ENCODE measurements at regions not wholly inside any gene's neighbourhood (a gene's known extent, or its start where the extent isn't known, plus 50 kb on each side); places are given as distances from the start of the nearest gene placed in this dataset.
"Not testable (repeated sequence)": the region's sequence is repeated elsewhere in the genome, so short reads cannot be mapped to it uniquely, and the experiment has no call there.

DNA sequence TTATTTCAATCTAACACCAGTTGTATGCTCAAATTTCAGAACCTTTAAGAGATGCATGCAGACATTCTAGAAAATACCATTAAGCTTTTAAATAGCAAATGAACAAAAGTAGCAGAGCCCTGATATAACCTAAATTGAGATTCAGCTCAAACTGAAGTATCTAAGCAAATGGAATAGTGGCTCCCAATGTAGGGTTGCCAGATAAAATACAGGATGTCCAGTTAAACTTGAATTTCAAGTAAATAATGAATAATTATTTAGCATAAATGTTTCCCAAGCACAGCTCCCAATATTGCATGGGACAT lies 171.1 kb upstream of the ATP11B start:
- no peak for DNase-seq (ENCODE audit: low read depth in 2 of 2)

DNA sequence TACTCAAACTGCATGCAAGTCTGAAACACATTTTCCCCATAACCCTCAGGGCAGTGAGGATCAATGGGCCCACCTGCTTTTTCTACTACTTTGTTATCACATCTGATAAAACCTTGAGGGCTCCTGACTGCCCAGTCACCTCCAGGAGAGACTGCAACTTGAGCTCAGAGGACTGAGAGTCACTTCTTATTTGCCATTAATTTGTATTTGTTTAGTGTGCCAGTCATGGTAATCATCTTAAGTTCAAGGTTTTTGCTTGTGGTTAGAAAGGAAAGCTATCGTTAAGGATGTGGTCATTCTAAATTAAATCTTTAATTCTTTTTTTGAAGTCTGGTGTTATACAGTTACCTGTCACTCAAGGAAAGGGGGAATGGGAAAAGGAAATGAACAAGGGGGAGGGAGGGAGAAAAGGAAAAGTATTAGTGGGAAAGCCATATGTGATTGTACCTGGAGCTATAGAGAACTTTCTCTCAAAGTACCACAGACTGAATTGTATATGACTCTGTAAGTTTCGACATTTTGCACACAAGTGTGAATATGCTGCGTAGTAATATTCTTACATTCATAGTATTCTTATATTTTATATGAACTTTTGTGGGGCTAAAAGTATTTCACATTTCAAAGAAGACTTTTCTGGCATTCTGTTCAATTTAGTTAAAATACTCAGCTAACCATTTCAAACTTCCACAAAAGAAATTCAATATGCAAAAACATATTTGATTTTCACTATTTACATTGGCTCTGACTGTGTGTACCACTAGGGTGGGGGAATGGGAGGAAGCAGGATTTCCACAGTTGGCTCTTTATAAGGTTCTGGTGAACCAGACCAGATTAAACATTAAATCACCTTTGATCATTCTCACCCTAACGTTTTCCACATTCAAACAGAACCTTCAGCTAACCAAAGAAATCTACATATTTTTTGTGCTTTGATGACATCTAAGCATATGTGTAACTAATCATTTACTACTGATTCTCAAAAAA lies 166.5 kb upstream of the ATP11B start:
- DNase-seq (ENCODE audit: low read depth in 2 of 2) = no peak

DNA sequence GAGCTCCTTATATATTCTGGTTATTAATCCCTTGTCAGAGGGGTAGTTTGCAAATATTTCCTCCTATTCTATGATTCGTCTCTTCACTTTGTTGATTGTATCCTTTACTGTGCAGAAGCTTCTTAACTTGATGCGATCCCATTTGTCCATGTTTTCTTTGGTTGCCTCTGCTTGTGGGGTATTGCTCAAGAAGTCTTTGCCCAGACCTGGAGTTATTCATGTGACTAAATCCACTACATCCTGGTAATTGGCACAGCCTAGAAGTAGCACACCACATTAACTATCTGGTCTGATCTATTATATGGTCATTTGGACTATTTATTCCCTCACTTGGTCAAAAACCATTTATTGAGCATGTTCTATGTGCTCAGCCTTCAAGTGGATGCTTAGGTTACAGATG lies 164.8 kb upstream of the ATP11B start:
- no peak for DNase-seq (ENCODE audit: low read depth in 2 of 2)

DNA sequence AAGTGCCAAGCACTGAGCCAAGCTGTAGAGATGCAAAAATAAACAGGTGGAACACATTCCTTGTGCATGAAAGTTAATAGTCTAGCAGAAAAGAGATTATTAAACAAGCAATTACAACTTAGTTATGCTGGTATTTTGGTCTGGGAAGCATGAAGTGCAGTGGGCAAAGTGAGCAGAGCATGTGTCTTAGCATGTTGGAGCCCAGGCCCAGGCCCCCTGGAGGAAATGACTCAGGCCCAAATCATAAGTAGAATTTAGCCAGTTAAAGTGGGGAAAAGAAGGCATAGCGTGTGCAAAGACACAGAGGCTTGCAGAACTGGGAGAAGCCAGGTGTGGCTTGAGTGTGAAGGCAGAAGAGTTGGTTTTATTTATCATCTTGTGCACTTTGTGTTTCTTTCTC lies 163.8 kb upstream of the ATP11B start:
- DNase-seq (ENCODE audit: low read depth in 2 of 2) = no peak

DNA sequence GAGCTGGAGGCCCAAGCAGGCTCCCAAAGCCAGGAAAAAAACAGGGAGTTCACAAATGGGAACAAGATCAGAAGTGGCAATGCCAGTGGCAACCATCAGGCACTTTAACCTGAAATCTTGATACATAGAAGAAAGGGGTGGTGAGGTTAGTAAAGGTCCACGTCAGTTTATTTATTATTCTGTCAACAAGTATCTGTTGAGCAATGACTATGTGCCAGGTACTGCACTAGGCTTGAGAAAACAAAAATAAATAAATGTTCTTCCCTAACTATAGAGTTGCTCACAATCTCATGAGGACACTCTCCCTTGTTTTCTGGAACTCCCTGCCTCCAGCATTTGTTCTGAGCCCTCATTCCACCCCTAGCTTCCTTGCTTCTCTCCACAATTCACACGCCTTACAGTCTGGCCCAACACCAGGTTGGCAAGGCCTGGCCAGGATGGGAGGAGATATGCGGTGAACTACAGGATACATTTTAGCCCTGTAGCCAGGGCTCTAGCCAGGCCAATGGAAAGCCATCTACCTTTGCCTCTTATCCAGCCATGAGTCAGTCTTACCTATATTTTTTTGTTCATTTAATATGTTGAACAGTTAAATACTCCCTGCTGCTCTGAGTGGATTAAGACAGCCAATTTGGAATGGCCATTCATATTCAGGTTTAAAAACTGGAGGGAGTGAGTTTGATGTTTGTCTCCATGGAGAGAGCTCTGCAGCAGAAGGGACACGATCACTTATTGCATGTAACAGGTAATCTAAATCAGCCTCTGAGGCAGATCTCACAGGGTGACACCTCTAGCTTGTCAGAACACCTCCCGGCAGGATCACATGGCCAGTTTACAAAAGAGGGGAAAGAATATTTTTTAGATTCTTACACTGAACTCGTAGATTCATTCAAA lies 161.9 kb upstream of the ATP11B start:
- DNase-seq (ENCODE audit: low read depth in 2 of 2) = no peak

DNA sequence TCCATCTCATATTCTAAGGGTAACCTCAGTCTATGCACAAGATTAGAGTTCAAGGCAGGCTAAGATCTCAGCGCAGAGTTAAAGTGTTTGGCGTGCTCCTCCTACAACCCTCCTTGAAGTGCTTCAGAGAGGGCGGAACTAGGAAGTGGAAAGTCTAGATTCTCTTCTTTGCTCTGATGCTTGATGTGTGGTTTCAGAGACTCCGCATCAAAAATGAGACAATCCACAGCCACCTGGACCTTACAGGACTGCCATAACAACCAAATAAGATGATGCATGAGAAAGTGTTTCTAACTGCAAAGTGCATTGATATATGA lies 161.3 kb upstream of the ATP11B start:
- no peak for DNase-seq (ENCODE audit: low read depth in 2 of 2)

DNA sequence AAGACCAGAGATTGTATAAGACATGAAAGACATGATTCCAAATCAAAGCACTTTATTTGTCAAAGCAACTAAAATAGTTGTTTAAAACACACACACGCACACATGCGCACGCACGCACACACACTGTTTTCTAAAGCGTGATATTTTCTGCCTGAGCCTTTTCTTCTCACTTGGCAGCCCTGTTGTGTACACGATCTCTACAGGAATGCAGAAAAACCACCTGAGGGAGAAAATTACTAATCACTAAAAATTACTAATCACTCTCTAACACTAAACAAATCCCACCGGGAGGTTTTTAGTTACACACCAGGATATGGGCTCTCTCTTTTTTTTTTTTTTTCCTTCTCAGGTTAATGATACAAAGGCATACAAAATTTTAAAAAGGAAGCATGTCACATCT lies 160.1 kb upstream of the ATP11B start:
- DNase-seq (ENCODE audit: low read depth in 2 of 2) = no peak

DNA sequence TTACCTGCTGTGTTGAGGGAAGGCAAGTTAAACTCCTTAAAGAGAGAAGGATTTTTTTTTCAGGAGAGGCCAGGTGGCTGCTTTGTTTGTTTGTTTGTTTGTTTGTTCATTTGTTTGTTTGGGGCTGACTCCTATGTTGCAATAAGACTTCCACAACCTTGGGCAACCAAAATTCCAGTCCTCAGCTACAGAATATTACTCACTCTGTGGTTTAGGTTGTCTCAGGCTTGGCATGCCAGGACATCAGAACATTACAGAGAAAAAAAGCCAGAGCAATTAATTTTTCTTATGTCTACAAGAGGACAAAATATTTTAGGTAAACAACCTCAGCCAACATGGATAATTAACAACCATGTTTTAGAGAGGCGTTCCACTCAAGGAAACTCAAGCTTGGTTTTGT lies 156.7 kb upstream of the ATP11B start:
- no peak for DNase-seq (ENCODE audit: low read depth in 2 of 2)

DNA sequence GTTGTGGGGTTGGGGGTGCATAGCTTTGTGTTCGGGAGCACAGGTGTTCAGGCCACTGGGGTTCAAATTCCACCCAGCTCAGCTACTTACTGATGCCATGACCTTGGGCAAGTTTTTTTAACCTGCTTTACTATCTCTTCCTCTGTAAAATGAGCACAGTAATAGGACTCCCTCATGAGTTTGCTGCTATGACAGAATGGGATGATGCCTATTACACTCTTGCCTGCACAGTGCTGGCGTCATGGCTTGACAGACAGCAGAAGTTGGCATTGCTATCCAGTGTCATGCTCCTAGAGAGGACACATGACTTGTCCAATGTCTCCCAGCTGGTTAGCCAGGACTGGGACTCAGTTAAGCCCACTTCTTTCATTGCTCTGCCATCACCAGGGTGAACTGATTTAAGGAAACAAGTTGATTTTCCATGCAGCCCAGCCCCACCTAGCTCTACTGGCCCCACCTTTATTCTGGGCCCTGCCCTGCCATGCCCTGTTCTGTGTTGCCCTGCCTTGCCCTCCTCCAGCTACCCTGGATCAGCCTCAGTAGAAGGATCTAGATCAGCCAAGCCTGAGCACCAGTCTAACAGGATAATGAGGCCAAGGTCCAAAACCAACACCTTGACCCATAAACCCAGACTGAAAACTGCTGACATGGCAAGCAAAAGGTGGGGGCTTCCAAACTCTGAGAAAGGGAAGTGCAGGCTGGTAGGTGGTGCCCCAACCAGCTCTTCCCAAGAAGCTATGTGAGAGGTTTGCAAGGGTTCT lies 155.8 kb upstream of the ATP11B start:
- DNase-seq (ENCODE audit: low read depth in 2 of 2) = no peak

DNA sequence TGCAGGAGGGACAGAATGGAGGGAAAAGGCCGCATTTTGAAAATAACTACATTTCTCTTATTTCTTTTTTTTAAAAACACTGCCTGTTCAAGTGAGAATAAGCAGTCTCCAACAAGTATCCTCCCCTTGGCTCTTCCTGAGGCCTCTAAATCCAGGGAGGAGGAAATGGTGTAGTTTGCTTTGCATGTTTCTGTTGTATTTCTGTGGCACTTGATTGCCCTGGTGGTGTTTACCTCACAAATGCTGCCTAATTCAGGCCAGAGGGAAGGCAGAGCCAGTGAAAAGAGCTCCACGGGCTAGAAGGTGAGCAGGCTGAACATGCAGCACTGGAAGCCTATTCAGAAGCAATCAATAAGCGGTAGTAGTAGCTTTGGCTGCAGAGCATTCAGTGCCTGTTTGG lies 149.3 kb upstream of the ATP11B start:
- DNase-seq (ENCODE audit: low read depth in 2 of 2) = no peak

DNA sequence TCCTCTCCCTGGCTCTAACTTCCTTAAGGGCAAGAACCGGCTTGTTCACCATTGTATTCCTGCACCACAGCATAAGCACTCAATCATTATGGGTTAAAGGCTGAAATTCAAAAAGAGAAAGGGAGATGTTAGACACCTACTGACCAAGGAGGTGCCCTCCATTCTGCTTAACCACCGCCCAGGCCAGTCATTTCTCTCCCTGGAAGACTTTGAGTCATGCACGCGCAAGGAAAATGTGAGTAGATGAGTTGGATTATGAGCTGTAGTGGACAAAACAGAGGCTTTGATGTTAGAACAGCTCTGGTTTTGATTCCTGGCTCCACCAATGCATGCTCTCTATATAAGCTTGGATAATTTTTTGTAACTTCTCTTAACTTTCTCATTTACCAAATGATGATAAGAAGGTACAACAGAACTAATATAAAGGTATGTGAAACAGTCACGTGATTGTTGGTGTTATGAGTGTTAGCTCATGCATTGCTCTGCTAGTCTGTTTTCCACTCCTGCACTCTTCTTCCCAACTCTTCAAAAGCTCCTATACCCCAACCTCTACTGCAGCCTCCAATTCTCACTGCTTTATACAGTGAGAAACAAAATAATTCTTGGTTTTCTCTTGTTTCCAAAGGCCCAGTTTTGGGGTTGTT lies 148.4 kb upstream of the ATP11B start:
- DNase-seq (ENCODE audit: low read depth in 2 of 2) = no peak

DNA sequence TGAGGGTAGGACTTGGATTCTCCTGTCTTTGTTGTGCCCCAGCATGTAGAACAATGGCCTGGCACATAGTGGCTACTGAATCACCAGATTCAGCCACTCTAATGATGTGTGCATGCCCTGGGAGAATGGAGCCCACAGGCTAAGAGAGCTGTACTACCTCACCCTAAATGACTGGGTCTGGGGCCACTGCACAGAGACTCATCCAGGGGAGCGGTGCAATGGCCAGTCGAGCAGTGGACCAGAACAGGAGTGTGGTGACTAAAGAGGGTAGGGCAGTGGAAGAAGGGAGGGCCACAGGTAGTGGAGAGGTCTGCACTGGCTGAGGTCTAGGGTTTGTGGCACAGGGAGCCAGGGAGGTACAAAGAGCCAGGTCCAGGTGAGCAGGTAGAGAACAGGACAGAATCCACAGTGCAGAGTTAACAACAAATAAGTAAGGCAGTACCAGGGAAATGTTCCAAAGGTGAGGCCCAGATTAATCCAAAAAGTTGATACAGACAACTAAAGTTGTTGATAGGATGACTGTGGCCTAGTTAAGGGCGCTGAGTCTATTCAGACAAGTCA lies 142.7 kb upstream of the ATP11B start:
- no peak for DNase-seq (ENCODE audit: low read depth in 2 of 2)

DNA sequence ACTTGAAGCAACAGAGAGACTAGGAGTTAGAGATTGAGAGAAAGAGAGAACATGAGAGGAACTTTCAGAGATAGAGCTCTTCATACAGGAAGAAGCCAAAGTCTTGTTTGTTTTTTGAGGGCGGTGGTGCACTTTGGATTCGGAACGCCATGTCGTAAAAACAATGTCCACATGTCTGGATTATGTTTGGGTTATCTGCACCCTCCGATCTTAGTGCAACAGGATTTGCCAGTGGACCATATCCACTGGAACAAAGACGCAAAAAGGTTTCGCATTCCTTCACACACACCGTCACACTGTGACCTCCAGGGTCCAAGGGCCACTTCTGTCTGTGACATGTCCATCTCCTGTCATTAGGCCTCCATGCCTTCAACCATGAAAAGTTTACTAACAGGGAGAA lies 141.8 kb upstream of the ATP11B start:
- DNase-seq (ENCODE audit: low read depth in 2 of 2) = no peak

DNA sequence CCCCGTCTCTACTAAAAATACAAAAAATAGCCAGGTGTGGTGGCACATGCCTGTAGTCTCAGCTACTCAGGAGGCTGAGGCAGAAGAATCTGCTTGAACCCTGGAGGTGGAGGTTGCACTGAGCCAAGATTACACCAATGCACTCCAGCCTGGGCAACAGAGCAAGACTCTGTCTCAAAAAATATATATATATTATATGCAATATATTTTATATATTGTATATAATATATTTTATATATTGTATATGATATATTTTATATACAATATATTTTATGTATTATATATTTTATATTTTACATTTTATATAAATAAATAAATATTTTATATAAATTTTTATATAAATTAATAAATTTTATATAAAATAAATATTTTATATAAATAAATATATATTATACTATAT lies 140.2 kb upstream of the ATP11B start:
- DNase-seq (ENCODE audit: low read depth in 2 of 2) = not testable (repeated sequence)

DNA sequence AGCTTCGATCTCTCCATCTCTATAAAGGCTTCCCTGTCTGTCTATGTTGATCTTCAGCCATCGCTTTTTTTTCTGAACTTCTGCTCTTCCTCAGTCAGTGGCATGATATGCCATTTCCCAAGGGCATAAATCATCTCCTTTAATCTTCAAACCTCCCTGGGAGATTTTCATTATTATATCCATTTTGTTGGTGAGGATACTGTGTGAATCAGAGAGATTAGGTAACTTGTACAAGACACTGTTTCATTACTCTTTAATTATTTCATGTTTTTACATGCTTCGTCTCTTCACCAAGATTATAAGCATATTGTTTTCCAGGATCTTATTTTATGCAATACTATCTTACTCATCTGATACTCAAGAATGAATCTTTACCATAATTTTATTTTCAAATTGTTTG lies 124.8 kb upstream of the ATP11B start:
- no peak for DNase-seq (ENCODE audit: low read depth in 2 of 2)

DNA sequence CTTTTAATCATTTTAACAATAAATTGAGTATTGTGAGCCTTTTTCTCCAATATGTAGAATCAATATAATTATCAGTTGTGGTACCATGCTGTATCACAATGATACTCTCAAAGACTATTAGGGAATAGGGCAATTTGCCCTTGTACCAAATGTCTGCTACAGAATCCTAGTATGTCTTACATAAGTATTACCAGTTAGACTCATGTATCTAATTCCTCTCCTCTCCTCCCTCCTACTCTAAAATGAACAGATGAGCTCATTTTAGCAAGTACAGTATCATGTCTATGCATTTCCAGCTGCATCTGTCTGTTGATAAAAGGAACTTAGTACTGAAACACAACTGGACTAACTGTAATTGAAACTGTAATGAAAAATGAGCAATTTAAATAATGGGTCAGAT lies 124.3 kb upstream of the ATP11B start:
- no peak for DNase-seq (ENCODE audit: low read depth in 2 of 2)

DNA sequence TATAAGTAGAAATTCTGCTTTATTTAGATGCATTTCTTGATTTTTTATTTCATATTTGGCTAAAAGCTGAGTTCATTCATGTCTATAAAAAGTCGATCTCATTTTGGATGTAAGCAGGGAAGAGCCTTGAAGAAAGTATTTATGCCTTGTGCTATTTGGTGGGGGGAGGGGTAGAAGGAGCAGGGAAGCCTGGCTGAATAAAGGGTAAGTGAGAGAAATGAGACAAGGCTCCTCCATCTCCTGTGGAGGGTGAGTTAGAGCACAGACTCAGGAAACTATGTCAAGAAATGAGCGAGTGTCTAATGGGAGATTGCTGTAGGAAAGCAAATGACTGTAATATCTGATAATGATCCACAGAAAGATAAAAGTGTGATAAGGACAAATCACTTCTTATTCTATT lies 121.8 kb upstream of the ATP11B start:
- DNase-seq (ENCODE audit: low read depth in 2 of 2) = no peak

DNA sequence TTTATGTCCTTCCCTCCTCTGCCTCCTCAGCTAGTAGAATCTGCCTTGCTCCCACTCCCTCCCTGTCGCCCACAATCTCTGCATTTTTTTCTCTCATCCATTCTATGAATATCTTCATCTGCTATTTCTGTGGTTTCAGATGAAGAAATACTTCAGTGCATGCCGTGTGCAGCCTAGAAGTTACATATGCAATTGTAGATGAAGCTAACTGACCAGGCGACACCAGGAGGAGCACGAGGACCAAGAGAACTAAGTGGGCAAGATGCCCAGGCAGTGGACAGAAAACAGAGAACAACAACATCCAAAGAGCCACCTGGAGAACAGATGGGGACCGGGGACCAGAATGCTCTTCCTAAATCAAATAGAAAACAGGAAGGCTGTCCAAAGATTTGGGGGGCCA lies 121.4 kb upstream of the ATP11B start:
- DNase-seq (ENCODE audit: low read depth in 2 of 2) = peak in 1 of 2 experiments; percentile 26

DNA sequence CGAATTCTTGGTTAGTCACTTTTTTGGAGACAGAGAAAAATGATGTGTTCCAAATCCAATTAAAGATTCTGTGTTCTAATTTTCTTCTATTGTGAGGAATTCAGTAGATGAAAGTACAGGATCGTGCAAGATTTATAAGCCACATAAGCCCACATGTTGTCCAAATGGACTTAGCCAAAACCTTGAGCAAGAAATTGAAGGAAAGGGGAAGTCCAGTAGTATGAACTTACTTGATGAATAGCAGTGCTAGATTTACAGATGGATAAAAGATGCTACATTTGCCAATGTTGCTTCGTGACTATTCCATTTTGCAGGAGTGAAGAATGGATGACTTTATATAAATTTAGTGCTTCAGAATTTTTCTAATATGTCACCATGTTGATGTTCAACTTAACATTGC lies 120.0 kb upstream of the ATP11B start:
- no peak for DNase-seq (ENCODE audit: low read depth in 2 of 2)

DNA sequence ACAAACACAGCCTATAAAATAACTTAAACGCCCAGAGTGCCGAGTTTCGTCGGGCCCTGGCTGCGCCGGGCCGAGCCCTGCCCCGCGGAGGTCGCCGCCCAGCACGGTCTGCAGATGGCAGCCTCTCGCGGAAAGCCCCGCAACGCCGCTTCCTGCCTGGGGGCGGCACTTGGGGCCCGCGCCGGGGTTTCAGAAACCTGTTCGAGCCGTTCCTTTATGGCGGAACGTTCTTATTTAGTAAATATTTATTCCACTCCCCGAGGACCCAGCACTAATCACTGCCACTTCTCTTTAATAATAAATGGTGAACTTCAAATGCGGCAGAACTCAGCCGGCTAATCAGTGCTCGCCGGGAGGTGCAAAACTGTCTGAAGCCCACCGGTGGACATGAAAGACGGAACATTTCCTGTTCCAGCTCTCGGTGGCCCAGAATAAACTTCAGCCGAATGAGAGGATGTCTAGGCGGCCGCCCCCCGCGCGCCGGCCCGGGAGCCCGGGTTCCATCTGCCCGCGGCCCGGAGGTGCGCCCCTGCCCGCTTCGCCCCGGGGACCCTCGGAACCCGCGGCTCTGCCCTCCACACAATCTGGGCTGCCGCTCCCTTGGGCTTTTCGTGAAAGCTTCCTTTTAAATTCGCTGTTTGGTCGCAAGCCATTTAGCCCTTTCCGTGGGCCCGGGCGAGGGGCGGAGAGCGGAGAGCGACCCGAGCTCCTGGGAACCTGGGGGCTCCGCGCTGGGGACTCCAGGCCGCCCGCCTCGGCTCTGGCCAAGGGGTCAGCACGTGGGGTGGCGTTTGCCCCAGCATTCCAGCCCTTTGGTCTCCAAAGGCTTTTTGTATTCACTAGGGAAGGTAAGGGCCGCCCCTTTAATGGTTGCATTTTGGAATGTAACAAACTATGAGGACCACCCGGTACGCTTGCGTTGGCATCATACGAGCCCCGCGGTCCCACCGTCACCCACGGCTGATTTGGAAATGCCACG lies 110.8 kb upstream of the ATP11B start:
- no peak for DNase-seq (ENCODE audit: low read depth in 2 of 2)
